HUES48 (cell line): ENCODE measurements at regions not wholly inside any gene's neighbourhood (a gene's known extent, or its start where the extent isn't known, plus 50 kb on each side); places are given as distances from the start of the nearest gene placed in this dataset.

Experiments
- H3K27ac ChIP-seq: one replicate; pipeline ENCODE4 v1.7.0; 2013; ENCODE audit warnings: low read depth, low read length, inconsistent platforms
- H3K27me3 ChIP-seq: 2 replicates; pipeline ENCODE4 v1.6.1; 2013; ENCODE audit warnings: mild to moderate bottlenecking, low read length; ENCODE audit not compliant: control insufficient read depth, insufficient read depth
- H3K36me3 ChIP-seq: 2 replicates; pipeline ENCODE4 v1.6.1; 2013; ENCODE audit warnings: low read length; ENCODE audit not compliant: control insufficient read depth, insufficient read depth
- H3K4me1 ChIP-seq: 2 replicates; pipeline ENCODE4 v1.6.1; 2013; ENCODE audit warnings: mild to moderate bottlenecking, low read length; ENCODE audit not compliant: control insufficient read depth, insufficient read depth
- H3K4me3 ChIP-seq: 2 replicates; pipeline ENCODE4 v1.5.1; 2013; ENCODE audit warnings: mild to moderate bottlenecking, low read depth, low read length
- H3K9ac ChIP-seq: 2 replicates; pipeline ENCODE4 v1.6.1; 2013; ENCODE audit warnings: mild to moderate bottlenecking, low read depth, low read length, moderate library complexity
- H3K9me3 ChIP-seq: 2 replicates; pipeline ENCODE4 v1.6.1; 2013; ENCODE audit warnings: low read length; ENCODE audit not compliant: control insufficient read depth, insufficient read depth

- Histone ChIP-seq H3K4me3 (no peak overlapping the region), H3K9me3 (peaks cover 2% of the 10 kb centered on the region; the same call in 1 of the 2 replicates), H3K36me3 (no peaks in the 10 kb centered on the region), H3K27me3 (no peaks in the 10 kb centered on the region), H3K4me1 (no peaks in the 10 kb centered on the region), H3K27ac (no peak overlapping the region), H3K9ac (no peak overlapping the region)
These were observed 108.1 kb upstream of the SPRY1 start for GRCh38 chr4:123288309-123289025.

GRCh38 chr4:123291329-123291728, 105.3 kb upstream of the SPRY1 start:
- no peak overlapping the region for H3K4me3 ChIP-seq
- H3K36me3 ChIP-seq = no peaks in the 10 kb centered on the region
- no peak overlapping the region for H3K27ac ChIP-seq
- H3K9ac ChIP-seq = no peak overlapping the region
- H3K27me3 ChIP-seq = no peaks in the 10 kb centered on the region
- H3K9me3 ChIP-seq = peaks cover 2% of the 10 kb centered on the region; the same call in 1 of the 2 replicates
- H3K4me1 ChIP-seq = no peaks in the 10 kb centered on the region

- Histone ChIP-seq H3K27ac (no peak overlapping the region), H3K36me3 (no peaks in the 10 kb centered on the region), H3K9ac (no peak overlapping the region), H3K4me3 (no peak overlapping the region), H3K4me1 (peaks cover 28% of the 10 kb centered on the region), H3K27me3 (no peaks in the 10 kb centered on the region), H3K9me3 (no peaks in the 10 kb centered on the region)
These were observed 98.8 kb upstream of the SPRY1 start for GRCh38 chr4:123297836-123298235.

GRCh38 chr4:123298261-123298660, 98.3 kb upstream of the SPRY1 start:
- Histone ChIP-seq H3K4me3 (no peak overlapping the region), H3K9ac (no peak overlapping the region)

GRCh38 chr4:123298801-123299200, 97.8 kb upstream of the SPRY1 start:
- H3K27ac ChIP-seq = no peak overlapping the region
- H3K9me3 ChIP-seq = no peaks in the 10 kb centered on the region
- H3K4me3 ChIP-seq = no peak overlapping the region
- H3K36me3 ChIP-seq = no peaks in the 10 kb centered on the region
- H3K27me3 ChIP-seq = no peaks in the 10 kb centered on the region
- H3K4me1 ChIP-seq = peaks cover 33% of the 10 kb centered on the region
- no peak overlapping the region for H3K9ac ChIP-seq

More at GRCh38 chr4:123298261-123298660, 98.3 kb upstream of the SPRY1 start:
- no peak overlapping the region for H3K27ac ChIP-seq
- H3K4me1 ChIP-seq = peaks cover 28% of the 10 kb centered on the region
- no peaks in the 10 kb centered on the region for H3K9me3 ChIP-seq
- no peaks in the 10 kb centered on the region for H3K27me3 ChIP-seq
- no peaks in the 10 kb centered on the region for H3K36me3 ChIP-seq

- Histone ChIP-seq H3K36me3 (no peaks in the 10 kb centered on the region), H3K4me1 (peaks cover 37% of the 10 kb centered on the region), H3K9me3 (no peaks in the 10 kb centered on the region), H3K27me3 (no peaks in the 10 kb centered on the region), H3K27ac (no peak overlapping the region), H3K4me3 (no peak overlapping the region), H3K9ac (no peak overlapping the region)
These were observed 97.3 kb upstream of the SPRY1 start for GRCh38 chr4:123299212-123299691.

GRCh38 chr4:123300222-123301039, 96.2 kb upstream of the SPRY1 start:
- no peak overlapping the region for H3K27ac ChIP-seq
- peaks cover 49% of the 10 kb centered on the region for H3K4me1 ChIP-seq
- H3K27me3 ChIP-seq = no peaks in the 10 kb centered on the region
- no peaks in the 10 kb centered on the region for H3K36me3 ChIP-seq
- H3K4me3 ChIP-seq = no peak overlapping the region
- no peaks in the 10 kb centered on the region for H3K9me3 ChIP-seq
- H3K9ac ChIP-seq = no peak overlapping the region

- H3K4me3 ChIP-seq = no peak overlapping the region
- H3K9me3 ChIP-seq = no peaks in the 10 kb centered on the region
- no peak overlapping the region for H3K9ac ChIP-seq
- peaks cover 56% of the 10 kb centered on the region for H3K4me1 ChIP-seq
- H3K36me3 ChIP-seq = no peaks in the 10 kb centered on the region
- no peaks in the 10 kb centered on the region for H3K27me3 ChIP-seq
- H3K27ac ChIP-seq = no peak overlapping the region
These were observed 94.7 kb upstream of the SPRY1 start for GRCh38 chr4:123301923-123302322.

- Histone ChIP-seq H3K4me1 (peaks cover 39% of the 10 kb centered on the region), H3K4me3 (0 out of 2 replicates have a peak overlapping the region, but pooled peaks have one; percentile 10), H3K27ac (peak overlapping the region; percentile 65), H3K9me3 (no peaks in the 10 kb centered on the region), H3K27me3 (no peaks in the 10 kb centered on the region), H3K9ac (0 out of 2 replicates have a peak overlapping the region, but pooled peaks have one; percentile 22), H3K36me3 (no peaks in the 10 kb centered on the region; the same call in 1 of the 2 replicates)
These were observed 92.2 kb upstream of the SPRY1 start for GRCh38 chr4:123304151-123304964.

GRCh38 chr4:123305736-123306135, 90.9 kb upstream of the SPRY1 start:
- H3K36me3 ChIP-seq = no peaks in the 10 kb centered on the region; the same call in 1 of the 2 replicates
- H3K27ac ChIP-seq = no peak overlapping the region
- H3K4me1 ChIP-seq = peaks cover 38% of the 10 kb centered on the region
- H3K27me3 ChIP-seq = no peaks in the 10 kb centered on the region
- no peak overlapping the region for H3K9ac ChIP-seq
- no peak overlapping the region for H3K4me3 ChIP-seq
- no peaks in the 10 kb centered on the region for H3K9me3 ChIP-seq
